ENCODE measurements at regions not wholly inside any gene's neighbourhood (a gene's known extent, or its start where the extent isn't known, plus 50 kb on each side); places are given as distances from the start of the nearest gene placed in this dataset.
A peak's percentile ranks its signal among the peaks of the same experiment; 100 is the strongest.
"Not testable (repeated sequence)": the region's sequence is repeated elsewhere in the genome, so short reads cannot be mapped to it uniquely, and the experiment has no call there.

DNA sequence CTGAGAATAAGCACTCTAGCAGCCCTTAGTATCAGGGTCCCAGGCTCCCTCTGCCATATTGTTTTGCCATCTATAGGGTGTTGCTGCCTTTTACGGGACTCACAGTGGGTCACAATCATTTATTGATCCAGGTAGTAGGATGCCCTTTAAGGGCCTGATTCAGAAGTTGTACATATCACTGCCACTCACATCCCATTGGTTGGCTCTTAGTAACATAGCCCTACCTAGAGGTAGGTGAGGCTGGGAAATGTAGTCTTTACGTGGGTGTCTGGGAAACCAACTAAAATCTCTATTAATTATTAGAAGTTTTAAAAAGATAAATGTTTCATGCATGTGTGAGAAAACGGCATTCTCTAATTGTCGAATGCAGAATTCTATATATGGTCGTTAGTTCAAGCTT lies 78.8 kb upstream of the ATP5PO start:
- DNase-seq (ENCODE audit: low read depth in 3 of 3), result no peak

DNA sequence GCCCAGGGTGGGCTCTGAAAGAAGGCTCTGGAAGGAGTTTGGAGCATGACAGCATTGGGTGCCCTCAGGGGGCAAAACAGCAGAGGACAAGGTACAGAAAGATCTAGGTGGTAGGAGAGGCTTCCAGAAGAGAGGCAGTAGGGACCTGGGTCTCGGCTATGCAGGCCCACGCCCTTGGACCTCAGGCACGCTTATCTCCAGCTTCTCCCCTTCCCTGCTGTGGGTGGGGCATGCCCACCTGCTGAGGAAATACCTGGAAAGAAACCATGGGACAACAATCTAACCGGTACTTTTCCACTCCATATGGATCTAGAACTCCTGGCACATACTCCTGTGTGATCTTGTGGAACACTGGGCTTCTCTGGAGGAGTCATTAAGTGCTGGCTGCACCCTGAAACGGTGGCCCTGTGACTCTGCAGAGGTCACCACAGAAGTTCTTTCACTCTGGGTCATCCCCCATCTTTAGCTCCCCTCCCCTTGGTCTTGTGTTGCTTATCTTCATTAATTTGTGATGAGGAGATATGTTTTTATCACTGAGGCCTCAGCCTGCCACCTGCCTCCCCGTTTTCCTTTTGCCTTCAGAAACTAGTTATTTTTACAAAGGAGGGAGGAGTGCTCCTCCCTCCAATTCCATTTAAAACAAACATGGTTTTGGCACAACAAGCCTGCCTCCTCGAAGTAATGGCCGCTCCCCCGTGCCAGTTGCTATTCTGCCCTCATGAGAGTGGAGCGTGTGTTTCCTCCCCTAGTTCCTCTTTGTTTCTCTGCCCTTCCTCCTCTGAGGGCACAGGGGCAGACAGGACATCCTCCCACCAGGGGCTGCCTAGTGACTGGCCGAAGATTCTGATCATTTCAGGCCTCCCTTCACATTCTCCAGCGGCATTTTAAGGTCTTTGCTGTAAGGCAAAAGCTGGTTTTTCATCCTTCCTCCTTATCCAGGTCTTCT lies 78.0 kb upstream of the ATP5PO start:
- no peak for DNase-seq (ENCODE audit: low read depth in 3 of 3)

DNA sequence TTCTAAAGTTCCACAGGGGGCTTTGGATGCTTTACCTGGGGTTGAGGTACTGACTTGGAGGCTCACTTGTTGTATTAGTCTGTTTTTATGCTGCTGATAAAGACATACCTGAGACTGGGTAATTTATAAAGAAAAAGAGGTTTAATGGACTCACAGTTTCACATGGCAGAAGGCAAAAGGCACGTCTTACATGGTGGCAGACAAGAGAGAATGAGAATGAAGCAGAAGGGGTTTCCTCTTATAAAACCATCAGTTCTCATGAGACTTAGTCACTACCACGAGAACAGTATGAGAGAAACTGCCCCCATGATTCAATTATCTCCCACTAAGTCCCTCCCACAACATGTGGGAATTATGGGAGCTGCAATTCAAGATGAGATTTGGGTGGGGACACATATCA lies 76.8 kb upstream of the ATP5PO start:
- DNase-seq (ENCODE audit: low read depth in 3 of 3), result not testable (repeated sequence)

DNA sequence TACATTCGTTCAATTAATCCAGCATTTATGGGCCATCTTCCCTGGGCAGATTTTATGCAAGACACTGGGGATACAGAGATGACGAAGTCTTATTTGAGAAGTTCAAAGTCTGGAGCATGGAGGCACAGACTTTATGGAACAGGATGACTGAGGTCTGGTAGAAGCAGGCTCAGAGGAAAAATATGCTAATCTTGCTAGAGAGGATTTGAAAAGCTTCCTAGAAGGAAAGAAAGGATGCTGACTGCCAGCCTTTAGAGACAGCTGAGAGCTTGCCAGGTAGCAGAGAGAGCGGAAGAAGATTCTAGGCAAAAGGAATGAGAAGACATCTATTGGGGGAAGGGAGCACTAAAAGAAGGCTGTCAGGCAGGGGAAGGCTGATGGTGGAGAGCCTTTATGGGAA lies 75.5 kb upstream of the ATP5PO start:
- DNase-seq (ENCODE audit: low read depth in 3 of 3), result no peak

DNA sequence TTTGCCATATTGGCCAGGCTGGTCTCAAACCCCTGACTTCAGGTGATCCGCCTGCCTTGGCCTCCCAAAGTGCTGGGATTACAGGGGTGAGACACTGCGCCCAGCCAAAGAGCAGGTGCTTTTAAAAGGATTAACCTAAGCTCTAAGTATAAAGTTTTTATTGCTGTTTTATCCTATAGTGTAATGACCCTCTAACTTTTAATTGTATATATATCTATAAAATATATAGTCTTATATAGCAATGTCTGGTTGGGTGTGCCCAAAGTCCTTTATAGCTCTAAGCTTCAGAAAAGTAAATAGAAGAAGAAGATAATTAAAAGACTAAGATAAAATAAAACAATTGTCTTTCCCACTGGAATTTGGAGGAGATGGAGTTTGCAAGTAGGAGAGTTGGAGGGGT lies 73.8 kb upstream of the ATP5PO start:
- no peak for DNase-seq (ENCODE audit: low read depth in 3 of 3)

DNA sequence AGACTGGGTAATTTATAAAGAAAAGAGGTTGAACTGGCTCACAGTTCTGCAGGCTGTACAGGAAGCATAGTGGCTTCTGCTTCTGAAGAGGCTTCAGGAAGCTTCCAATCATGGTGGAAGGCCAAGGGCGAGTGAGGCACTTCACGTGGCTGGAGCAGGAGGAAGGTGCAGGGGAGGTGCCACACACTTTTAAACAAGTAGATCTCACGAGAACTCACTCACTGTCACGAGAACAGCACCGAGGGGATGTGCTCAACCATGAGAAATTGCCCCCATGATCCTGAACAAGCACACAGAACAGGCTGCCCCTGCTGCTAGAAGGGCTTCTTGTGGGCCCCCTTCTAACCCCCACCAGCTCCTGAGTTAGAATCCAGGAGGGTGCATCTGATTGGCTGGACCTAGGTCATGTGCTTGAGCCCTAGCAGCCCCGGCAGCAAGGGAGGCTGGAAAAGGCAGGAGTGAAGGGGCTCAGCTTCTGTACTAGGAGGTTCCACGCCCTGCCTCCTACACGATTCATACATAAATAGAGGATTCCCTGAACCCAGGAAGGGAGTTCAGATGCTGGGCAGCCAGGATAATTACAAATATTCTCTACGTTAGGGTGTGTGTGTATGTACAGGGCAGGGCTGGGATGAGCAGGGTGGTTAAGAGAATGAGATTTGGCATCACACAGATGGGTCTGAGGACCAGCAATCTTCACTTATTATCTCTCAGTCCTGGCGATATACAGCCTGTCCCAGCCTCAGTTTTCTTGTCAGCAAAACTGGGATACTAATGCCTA lies 72.8 kb upstream of the ATP5PO start:
- DNase-seq (ENCODE audit: low read depth in 3 of 3), result no peak

DNA sequence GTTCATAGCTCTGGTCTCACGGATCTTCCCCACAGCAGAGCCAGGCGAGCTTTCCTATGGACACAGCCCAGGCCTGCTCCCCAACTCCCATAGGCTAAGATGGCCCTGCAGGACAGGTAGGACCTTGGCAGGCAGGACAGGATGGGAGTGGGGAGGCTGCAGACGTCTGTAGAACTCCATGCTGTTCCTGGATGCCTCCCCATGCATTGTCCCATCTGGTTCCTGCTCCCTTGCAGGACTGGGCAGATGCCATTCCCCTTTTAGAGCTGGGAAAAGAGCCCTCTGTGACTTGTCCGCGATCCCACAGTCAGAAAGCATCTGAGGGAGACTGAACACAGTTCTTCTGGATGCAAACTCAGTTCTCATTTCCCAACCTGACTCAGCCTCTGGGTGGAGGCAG lies 71.9 kb upstream of the ATP5PO start:
- no peak for DNase-seq (ENCODE audit: low read depth in 3 of 3)

DNA sequence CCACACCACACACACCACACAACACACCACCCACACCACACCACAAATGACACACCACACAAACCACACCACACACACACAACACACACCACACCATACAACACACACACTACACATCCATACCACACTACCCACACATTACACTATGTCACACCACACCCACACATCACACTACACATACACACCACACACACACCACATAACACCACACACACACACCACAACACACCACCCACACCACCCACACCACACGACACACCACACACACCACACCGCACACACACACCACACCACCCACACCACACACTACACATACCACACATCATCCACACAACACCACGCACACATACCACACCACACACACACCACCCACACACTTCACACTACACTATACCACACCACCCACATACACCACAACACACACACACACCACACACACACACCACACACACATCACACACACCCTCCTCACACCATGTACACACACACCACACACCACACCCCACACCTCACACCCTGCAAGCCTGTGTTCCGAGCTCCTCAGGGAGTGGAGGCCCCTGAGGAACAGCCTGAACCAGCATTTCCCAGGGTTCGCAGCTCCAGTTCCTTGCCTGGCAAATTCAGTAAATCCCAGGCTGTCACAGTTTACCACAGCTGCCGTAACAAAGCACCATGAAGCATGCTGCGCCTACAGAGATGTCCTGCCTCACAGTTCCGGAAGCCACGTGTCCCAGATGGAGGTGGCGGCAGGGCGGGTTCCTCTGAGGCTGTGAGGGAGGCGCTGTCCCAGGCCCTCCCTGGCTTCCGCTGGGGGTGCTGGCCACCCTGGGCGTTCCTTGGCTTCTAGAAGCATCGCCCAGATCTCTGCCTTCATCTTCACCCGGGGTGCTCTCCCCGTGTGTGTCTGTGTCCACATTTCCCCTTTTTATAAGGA lies 69.8 kb upstream of the ATP5PO start:
- DNase-seq (ENCODE audit: low read depth in 3 of 3), result no peak

DNA sequence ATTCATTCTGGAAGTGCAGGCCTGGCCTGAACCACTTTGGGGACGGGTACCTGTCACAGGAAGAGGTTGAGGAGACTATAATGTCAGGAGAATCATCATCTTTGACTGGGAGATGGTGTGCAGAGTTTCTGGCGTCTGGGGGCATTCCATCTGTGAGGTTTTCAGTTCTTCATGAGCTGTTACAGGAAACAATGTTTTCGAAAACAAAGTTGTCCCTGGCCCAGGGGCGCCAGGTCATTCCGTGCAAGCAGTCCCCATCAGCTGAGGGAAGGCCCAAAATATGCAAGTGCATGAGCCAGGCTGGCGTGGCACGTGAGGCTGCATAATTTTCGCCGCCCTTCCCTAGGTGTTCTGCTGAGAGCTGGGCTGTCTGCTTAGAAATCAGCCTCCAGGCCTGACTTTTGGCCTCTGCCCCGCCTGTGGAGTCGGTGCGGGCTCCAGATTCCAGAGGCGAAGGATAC lies 68.4 kb upstream of the ATP5PO start:
- no peak for DNase-seq (ENCODE audit: low read depth in 3 of 3)

DNA sequence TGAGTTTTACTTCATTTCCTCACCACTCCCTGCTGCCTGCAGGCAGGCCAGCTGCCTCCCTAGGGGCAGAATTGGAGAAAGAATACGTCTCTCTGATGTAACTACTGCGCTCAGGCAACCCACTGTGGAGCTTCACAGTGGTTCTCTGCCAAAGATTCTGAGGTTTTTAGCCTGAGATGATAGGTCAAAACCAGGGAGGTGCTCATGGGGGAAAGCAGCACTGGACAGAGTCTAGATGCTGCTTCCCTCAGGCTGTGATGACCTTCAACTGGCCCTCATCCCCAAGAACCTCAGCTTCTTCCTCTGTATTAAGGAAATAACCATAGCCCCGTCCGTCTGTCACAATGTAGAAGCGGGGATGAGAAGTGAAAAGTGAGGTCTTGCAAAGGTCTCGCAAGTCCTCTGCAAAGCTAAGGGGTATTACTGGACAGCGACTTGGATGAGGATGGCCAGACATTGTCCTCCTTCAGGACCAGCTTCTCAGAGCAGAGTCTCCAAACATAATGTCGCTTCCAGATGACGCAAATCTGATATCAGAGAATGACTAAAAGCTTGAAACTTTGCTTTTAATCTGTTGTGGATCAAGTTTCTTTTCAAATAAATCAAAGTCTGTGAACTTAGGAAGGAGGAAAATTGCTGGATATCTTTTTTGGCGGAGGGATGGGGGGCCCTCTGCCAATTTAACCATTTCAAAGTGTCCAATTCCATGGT lies 65.9 kb upstream of the ATP5PO start:
- no peak for DNase-seq (ENCODE audit: low read depth in 3 of 3)

DNA sequence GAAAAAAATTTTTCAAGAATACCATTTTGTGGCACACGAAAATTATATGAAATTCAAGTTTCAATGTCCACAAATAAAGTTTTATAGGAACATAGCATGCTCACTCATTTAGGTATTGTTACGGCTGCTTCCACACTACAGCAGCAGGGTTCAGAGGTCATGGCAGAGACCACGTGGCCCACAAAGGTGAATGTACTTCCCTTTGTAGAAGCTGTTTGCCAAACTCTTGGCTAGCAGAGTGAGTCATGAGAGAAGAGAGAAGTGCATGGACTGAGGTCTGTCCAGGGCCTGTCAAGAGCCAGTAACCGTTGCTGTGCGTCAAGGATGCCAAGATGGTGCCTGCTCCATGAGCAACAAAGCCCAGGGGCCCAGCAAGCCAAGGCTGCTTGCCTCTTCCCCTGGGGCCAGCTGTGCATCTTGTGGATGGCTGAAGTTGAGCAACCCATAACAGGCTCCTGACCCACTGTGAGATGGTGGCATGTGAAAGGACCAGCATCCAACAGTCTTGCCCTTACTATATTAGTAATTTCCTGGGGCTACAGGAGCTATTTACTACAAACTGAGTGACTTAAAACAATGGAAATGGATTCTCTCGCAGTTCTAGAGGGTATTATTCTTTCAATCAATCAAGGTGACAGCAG lies 64.8 kb upstream of the ATP5PO start:
- DNase-seq (ENCODE audit: low read depth in 3 of 3), result no peak

DNA sequence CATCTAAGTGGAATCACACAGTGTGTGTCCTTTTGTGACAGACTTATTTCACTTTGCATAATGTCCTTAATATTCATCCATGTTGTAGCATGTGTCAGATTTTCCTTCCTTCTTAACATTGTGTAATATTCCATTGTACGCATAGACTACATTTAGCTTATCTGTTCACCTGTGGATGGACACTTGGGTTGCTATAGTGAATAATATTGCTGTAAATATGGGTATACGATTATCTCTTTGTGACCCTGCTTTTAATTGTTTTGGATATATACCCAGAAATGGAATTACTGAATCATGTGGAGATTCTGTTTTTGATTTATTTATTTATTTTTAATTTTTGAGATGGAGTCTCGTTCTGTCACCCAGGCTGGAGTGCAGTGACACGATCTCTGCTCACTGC lies 63.0 kb upstream of the ATP5PO start:
- DNase-seq (ENCODE audit: low read depth in 3 of 3), result no peak

DNA sequence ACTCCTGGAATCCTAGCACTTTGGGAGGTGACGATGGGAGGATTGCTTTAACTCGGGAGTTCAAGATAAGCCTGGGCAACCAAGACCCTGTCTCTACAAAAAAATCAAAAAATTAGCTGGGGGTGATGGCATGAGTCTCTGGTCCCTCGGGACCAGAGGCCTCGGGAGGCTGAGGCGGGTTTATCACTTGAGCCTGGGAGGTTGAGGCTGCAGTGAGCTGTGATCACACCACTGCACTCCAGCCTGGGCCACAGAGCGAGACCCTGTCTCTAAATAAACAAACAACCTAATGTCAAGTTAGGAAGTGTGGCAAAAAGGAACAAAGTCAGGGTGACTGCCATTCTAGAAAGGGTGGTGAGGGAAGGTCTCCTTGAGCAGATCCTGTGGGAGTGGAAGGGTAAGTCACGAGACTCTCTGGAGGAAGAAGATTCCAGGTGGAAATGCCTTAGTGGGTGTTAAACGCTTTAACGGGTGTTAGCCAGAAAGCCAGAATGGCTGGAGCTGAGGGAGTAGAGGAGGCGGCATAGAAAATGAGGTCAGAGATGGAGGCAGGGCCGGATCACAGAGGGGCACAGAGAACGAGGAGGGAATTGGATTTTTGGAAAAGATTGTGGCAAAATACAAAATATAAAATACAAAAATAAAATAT lies 62.2 kb upstream of the ATP5PO start:
- DNase-seq (ENCODE audit: low read depth in 3 of 3), result no peak

DNA sequence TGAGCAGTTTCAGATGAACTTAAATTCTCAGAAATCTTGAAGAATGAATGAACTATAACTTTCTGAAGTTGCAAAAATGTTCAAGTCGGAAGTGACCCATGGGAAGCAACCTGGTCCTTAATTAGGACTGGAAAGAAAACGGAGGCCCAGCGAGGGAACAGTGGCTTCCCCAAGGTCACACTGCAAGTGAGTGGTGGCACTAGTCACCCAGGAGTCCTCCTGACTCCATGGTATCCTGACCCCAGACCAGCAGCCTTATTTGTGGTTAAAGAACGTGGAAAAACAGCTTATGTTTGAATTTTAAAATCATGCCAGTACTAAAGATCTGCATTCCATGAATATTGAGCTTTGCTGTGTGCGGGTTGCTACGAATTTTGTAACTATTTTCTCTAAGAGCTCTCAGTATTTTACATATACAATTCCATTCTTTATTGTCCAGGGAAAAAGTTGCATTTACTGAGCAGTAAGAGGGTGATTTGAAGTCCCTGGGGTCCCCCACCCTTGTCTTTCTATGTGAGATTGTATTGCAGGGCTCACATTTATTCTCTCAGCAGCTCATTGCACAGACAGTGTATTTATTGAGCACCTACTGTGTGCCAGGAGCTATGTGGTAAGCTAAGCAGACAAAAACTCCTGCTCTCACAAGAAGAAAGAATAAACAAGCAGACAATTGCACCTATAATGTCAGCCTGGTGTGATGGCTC lies 61.6 kb upstream of the ATP5PO start:
- no peak for DNase-seq (ENCODE audit: low read depth in 3 of 3)

DNA sequence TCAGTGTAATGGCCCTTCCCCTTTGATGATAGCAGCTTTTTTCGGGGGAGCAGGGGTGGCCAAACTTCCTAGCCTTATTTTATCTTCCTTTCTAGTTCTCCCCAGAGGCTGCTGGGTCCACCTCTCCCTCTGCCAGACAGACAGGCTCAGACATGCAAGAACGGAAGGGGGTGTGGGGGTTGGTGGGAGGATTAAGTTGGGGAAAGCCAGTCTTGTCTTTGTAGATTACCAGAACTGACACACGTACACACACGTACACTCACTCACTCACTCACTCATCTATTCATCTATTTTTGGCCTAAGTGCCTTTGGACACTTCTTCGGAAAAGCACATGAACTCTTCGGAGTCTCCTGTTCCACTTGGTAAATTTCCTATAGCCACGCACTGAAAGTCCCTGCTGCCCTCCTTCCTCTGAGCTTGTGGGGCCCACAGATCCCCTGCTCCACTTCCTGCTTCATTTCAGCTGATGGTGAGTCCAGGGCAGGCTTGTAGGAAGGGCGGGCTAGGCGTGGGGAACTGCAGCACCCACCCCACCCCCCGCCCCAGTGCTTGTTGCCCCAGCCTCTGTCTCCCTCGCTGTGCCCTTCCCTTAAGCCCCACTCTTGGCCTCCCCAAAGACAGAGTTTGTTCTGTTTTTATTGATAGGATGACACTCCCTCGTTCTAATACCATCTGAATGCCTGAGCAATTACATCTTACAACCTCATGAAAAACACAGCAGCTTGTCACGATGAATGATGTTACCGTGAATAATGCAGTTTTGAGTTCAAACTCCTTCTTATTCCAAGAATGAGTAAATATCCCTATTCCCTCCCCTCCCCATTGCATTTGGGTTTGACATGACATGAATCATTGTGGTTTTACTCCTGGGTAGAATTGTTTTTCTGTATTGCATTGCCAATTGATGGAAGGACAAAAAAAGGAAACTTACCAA lies 60.7 kb upstream of the ATP5PO start:
- peak in 2 of 3 experiments; percentile 28 to 59 for DNase-seq (ENCODE audit: low read depth in 3 of 3)

DNA sequence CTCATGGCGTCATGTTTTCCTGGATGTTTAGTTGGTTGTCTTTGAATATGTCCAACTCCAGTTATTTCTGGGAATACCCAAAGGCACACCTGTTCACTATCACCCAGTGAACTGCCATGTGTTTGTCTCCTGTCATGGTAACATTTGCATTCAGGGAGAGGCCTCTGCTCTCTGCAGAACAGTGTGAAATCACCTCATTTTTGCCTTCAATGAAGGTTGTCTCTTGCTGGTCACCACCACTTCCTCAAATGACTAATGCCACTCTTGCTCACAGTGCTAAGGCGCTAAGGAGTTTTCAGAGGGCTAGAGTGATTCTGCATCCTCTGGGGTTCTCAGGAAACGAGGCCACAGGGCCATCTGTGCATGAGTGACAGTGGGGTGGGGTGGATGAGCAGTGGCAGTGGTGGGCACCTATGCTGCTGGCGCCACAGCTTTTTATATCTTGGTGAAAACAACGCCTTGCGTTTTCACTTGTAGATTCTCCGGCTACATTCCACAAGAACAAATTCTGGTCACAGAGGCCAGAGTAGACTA lies 60.0 kb upstream of the ATP5PO start:
- DNase-seq (ENCODE audit: low read depth in 3 of 3), result peak; percentile 40 to 57 (median 47)

DNA sequence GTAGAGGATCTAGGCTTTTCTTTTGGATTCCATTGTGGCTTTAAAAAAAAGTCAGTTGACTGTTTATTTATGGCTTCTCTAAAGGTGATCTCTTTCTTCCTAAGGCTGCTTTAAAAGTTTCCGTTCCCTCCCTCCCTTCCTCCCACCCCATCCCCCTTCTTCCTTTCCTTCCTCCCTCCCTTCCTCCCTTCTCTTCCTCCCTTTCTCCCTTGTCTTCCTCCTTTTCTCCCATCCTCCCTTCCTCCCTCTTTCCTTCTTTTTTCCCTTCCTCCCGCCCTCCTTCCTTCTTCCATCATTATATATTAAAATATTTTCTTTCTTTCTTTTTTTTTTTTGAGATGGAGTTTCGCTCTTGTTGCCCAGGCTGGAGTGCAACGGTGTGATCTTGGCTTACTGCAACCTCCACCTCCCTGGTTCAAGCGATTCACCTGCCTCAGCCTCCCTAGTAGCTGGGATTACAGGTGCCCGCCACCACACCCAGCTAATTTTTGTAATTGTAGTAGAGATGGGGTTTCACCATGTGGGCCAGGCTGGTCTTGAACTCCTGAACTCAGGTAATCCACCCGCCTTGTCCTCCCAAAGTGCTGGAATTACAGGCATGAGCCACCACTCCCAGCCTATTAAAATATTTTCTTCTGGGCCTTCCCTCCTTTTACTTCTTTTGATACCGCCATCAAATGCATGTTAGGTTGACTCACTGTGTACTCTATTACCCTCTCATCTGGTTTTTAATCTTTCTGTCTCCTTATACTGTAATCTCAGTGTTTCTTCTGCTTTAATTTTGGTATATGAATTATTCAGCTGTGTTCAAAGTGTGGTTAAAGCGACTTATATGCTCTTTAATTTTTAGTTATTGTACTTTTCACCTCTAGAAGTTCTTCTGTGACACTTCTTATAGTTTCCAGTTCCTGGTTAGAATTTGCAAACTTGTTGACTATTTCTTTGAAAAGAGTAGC lies 59.2 kb upstream of the ATP5PO start:
- no peak for DNase-seq (ENCODE audit: low read depth in 3 of 3)

Data from stimulated activated CD4-positive, alpha-beta T cell treated with anti-CD3 and anti-CD28 coated beads, TNF-alpha, amount 100 ng/mL, for 24 hours (primary cell).